ENCODE measurements at regions not wholly inside any gene's neighbourhood (a gene's known extent, or its start where the extent isn't known, plus 50 kb on each side); places are given as distances from the start of the nearest gene placed in this dataset.

DNA sequence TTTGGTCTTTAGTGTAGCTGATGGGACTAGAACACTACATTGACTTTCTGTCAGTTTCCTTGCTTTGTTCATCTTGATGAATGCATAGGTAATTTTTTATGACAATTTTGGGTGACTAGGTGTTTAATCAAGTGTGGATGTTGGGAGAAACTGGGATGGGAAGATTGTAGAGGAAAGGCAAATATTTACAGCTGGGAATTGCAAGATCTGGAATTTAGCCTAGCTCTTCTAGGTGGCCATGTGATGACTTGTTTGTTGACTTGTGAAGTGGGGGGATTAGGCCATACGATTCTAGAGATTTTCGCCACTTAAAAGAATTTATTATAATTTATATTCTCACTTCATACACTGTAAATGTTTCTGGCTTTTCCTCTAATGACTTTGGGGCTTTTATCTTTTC, 480.3 kb upstream of the GOT2 start:
- Histone ChIP-seq H3K9me2 (ENCODE audit: insufficient read depth) (no peaks in the 10 kb centered on the region), H3K4me2 (no peak overlapping the region), H3K9me3 (ENCODE audit: insufficient read depth, low read depth) (no peaks in the 10 kb centered on the region), H3K27ac (no peak overlapping the region), H3F3A (ENCODE audit: insufficient read depth, low read depth) (no peaks in the 10 kb centered on the region), H3K36me3 (ENCODE audit: low read depth) (no peaks in the 10 kb centered on the region), H3K79me2 (ENCODE audit: low read depth) (no peaks in the 10 kb centered on the region), H3K27me3 (ENCODE audit: insufficient read depth, low read depth) (no peaks in the 10 kb centered on the region), H3K4me1 (replicated peaks; ENCODE audit: insufficient read depth) (no peaks in the 10 kb centered on the region), H3K4me3 (no peak overlapping the region), H4K20me1 (ENCODE audit: insufficient read depth) (no peaks in the 10 kb centered on the region), H2AFZ (no peak overlapping the region)
- ChIA-PET POLR2A (ENCODE audit: unreplicated experiment) (no interaction called here), CTCF (no interaction called here)
- intact Hi-C loops (cut with micrococcal nuclease; ENCODE audit: unreplicated experiment) = no loop called here
- no TSS peak for BruUV-seq (replicated peaks)
- TF ChIP-seq, protein P1, sequence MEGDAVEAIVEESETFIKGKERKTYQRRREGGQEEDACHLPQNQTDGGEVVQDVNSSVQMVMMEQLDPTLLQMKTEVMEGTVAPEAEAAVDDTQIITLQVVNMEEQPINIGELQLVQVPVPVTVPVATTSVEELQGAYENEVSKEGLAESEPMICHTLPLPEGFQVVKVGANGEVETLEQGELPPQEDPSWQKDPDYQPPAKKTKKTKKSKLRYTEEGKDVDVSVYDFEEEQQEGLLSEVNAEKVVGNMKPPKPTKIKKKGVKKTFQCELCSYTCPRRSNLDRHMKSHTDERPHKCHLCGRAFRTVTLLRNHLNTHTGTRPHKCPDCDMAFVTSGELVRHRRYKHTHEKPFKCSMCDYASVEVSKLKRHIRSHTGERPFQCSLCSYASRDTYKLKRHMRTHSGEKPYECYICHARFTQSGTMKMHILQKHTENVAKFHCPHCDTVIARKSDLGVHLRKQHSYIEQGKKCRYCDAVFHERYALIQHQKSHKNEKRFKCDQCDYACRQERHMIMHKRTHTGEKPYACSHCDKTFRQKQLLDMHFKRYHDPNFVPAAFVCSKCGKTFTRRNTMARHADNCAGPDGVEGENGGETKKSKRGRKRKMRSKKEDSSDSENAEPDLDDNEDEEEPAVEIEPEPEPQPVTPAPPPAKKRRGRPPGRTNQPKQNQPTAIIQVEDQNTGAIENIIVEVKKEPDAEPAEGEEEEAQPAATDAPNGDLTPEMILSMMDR (conservative IDR thresholded peaks at IDR 0.05) = no peak
- TF ChIP-seq EZH2 (IDR thresholded peaks at IDR 0.05; ENCODE audit: low read depth) = no peak
- DNase-seq = no peak

- Histone ChIP-seq H3F3A (ENCODE audit: insufficient read depth, low read depth) (no peaks in the 10 kb centered on the region), H4K20me1 (ENCODE audit: insufficient read depth) (no peaks in the 10 kb centered on the region), H3K9me3 (ENCODE audit: insufficient read depth, low read depth) (no peaks in the 10 kb centered on the region), H3K79me2 (ENCODE audit: low read depth) (no peaks in the 10 kb centered on the region), H3K27me3 (ENCODE audit: insufficient read depth, low read depth) (no peaks in the 10 kb centered on the region), H2AFZ (no peak overlapping the region), H3K4me1 (replicated peaks; ENCODE audit: insufficient read depth) (no peaks in the 10 kb centered on the region), H3K4me3 (no peak overlapping the region), H3K36me3 (ENCODE audit: low read depth) (no peaks in the 10 kb centered on the region), H3K4me2 (no peak overlapping the region), H3K9me2 (ENCODE audit: insufficient read depth) (no peaks in the 10 kb centered on the region), H3K27ac (no peak overlapping the region)
- CTCF ChIA-PET = no interaction called here
- TF ChIP-seq, protein P1 (conservative IDR thresholded peaks at IDR 0.05) = no peak
- TF ChIP-seq EZH2 (IDR thresholded peaks at IDR 0.05; ENCODE audit: low read depth) = no peak
- no TSS peak for BruUV-seq (replicated peaks)
- DNase-seq = no peak
- intact Hi-C loops (cut with micrococcal nuclease; ENCODE audit: unreplicated experiment) = no loop called here
- POLR2A ChIA-PET (ENCODE audit: unreplicated experiment) = no interaction called here
These were observed 479.8 kb upstream of the GOT2 start for GRCh38 chr16:59213952-59214351.

DNA sequence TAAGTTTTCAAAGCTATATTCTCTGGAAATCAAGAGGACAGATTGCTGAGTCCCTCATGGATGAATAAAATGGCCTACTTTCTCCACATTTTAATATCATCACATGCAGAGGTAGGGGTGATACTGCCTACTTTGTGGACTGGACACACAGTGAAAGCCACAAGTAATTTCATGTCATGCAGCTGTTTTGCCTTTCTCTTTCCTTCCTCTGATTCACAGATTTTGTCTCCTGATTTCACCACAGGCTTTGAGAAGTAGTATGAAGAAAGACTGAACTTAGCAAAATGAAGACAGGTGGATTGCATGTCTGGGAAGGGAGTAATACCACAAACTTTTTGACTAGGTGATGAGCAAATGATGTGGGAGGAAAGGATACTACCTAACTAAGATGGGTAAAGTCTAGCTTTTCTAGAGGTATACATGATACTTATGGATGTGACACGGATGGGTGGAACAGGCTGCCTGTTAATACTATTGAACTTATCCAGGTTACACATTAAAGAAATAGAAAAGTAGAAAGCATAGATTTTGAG, 478.4 kb upstream of the GOT2 start:
- Histone ChIP-seq H2AFZ (no peak overlapping the region), H3K9me2 (ENCODE audit: insufficient read depth) (no peaks in the 10 kb centered on the region), H3K4me2 (no peak overlapping the region), H3K4me1 (replicated peaks; ENCODE audit: insufficient read depth) (no peaks in the 10 kb centered on the region), H3K27me3 (ENCODE audit: insufficient read depth, low read depth) (no peaks in the 10 kb centered on the region), H3K36me3 (ENCODE audit: low read depth) (no peaks in the 10 kb centered on the region), H3F3A (ENCODE audit: insufficient read depth, low read depth) (no peaks in the 10 kb centered on the region), H3K9me3 (ENCODE audit: insufficient read depth, low read depth) (no peaks in the 10 kb centered on the region), H4K20me1 (ENCODE audit: insufficient read depth) (no peaks in the 10 kb centered on the region), H3K4me3 (no peak overlapping the region), H3K79me2 (ENCODE audit: low read depth) (no peaks in the 10 kb centered on the region), H3K27ac (no peak overlapping the region)
- CTCF ChIA-PET = no interaction called here
- intact Hi-C loops (cut with micrococcal nuclease; ENCODE audit: unreplicated experiment) = no loop called here
- POLR2A ChIA-PET (ENCODE audit: unreplicated experiment) = no interaction called here
- DNase-seq = no peak
- TF ChIP-seq, protein P1 (conservative IDR thresholded peaks at IDR 0.05) = no peak
- no peak for TF ChIP-seq EZH2 (IDR thresholded peaks at IDR 0.05; ENCODE audit: low read depth)
- BruUV-seq (replicated peaks) = no TSS peak

Measured in PC-9 (cell line).